LNCAP (cell line): ENCODE measurements at regions not wholly inside any gene's neighbourhood (a gene's known extent, or its start where the extent isn't known, plus 50 kb on each side); places are given as distances from the start of the nearest gene placed in this dataset.

Source experiments
- CTCF ChIP-seq: fragments of 450-650 bp; IDR thresholded peaks from 2 replicates; pipeline ENCODE4 v1.5.1; 2017; ENCODE audit warnings: mild to moderate bottlenecking

GRCh38 chr21:31555741-31556191 is 103.7 kb upstream of the SOD1 start:
- no peak for TF ChIP-seq CTCF

GRCh38 chr21:31554511-31555022 is 104.9 kb upstream of the SOD1 start:
- TF ChIP-seq CTCF, result no peak

DNA sequence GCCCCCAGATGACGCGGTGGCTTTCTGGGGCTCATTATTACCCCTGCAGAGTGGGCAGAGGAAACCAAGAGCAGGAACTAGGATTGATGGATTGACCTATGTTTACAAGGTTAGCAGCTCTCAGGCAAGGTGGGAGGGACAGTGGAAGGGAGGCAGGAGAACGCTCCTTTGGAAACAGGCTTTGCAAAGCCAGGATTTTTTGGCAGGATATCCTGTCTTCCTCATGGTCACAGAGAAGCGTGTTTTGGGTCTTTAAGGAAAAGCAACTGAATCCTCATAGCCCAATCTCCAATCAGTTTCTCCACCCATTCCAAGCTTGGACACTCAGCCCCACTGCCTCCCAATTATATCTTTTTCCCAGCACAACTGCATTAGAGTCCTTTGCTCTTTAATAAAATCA is 105.6 kb upstream of the SOD1 start:
- TF ChIP-seq CTCF, result no peak

- TF ChIP-seq CTCF, result no peak
These were observed 106.0 kb upstream of the SOD1 start for GRCh38 chr21:31553461-31553860.

- TF ChIP-seq CTCF, result no peak
These were observed 106.7 kb upstream of the SOD1 start for GRCh38 chr21:31552826-31553225.

DNA sequence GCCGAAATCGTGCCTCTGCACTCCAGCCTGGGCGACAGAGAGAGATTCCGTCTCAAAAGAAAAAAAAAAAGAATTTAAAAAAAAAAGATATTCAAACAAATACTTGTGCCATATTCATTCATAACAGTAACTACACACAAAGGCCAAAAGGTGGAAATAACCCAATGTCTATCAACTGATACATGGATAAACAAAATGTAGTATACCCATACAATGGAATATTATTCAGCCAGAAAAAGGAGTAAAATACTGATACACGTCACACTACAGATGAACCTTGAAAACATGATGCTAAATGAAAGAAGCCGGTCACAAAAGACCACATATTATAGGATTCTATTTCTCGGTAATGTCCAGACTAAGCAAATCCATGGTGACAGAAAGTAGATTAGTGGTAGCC is 109.4 kb upstream of the SOD1 start:
- no peak for TF ChIP-seq CTCF

- no peak for TF ChIP-seq CTCF
These were observed 110.8 kb upstream of the SOD1 start for GRCh38 chr21:31548688-31549087.

- no peak for TF ChIP-seq CTCF
These were observed 112.9 kb upstream of the SOD1 start for GRCh38 chr21:31546443-31547170.
